IMR-90 (cell line): ENCODE measurements at regions not wholly inside any gene's neighbourhood (a gene's known extent, or its start where the extent isn't known, plus 50 kb on each side); places are given as distances from the start of the nearest gene placed in this dataset.

Experiments
- ATAC-seq: fragments of 200-7000 bp; cut with Tn5 transposase; 2 replicates; pipeline ENCODE4 v1.9.1; 2020; ENCODE audit warnings: low read depth, mild to moderate bottlenecking, moderate library complexity
- BruUV-seq: library from RNA; stranded (reverse); fragments of 400-500 nt; replicated peaks from 2 replicates; lab custom pipeline; 2021; lab: Mats Ljungman, UMichigan
- CTCF ChIA-PET: fragments of 300-600 bp; formaldehyde crosslinking; extraction: SDS; loops from one replicate; lab custom pipeline; 2021; ENCODE audit warnings: antibody characterized with exemption; lab: Yijun Ruan, JAX
- POLR2A ChIA-PET: fragments of 300-600 bp; sonication (Branson Sonifier 250); formaldehyde crosslinking; loops from one replicate; lab custom pipeline; 2022; ENCODE audit warnings: antibody characterized with exemption; ENCODE audit not compliant: unreplicated experiment; lab: Charles Lee
- DNase-seq: peaks from one replicate; pipeline ENCODE4 v3.0.0; 2013
- H2AFZ ChIP-seq: replicated peaks from 2 replicates; pipeline ENCODE3; 2013; ENCODE audit warnings: low read length, mild to moderate bottlenecking; ENCODE audit not compliant: poor library complexity
- H2AK5ac ChIP-seq: 2 replicates; pipeline ENCODE4 v1.6.1; 2013; ENCODE audit warnings: low read depth, low read length, inconsistent platforms
- H2AK9ac ChIP-seq: replicated peaks from 2 replicates; pipeline ENCODE3; 2013; ENCODE audit warnings: mild to moderate bottlenecking, low read depth, low read length, moderate library complexity; ENCODE audit not compliant: poor library complexity
- H2BK120ac ChIP-seq: 2 replicates; pipeline ENCODE4 v1.6.1; 2013; ENCODE audit warnings: low read depth, low read length, inconsistent platforms
- H2BK15ac ChIP-seq: 3 replicates; pipeline ENCODE4 v1.6.1; 2013; ENCODE audit warnings: low read depth, low read length, inconsistent platforms
- H2BK20ac ChIP-seq: 2 replicates; pipeline ENCODE4 v1.6.1; 2013; ENCODE audit warnings: low read depth, mild to moderate bottlenecking, inconsistent platforms, low read length, moderate library complexity
- H2BK5ac ChIP-seq: 2 replicates; pipeline ENCODE4 v1.6.1; 2013; ENCODE audit warnings: mild to moderate bottlenecking, low read depth, low read length, inconsistent platforms; ENCODE audit not compliant: poor library complexity, severe bottlenecking
- H3K14ac ChIP-seq: replicated peaks from 2 replicates; pipeline ENCODE4 v1.6.1; 2013; ENCODE audit warnings: low read depth, low read length, inconsistent platforms
- H3K18ac ChIP-seq: 2 replicates; pipeline ENCODE4 v1.6.1; 2013; ENCODE audit warnings: low read depth, low read length, control low read depth
- H3K23ac ChIP-seq: 2 replicates; pipeline ENCODE4 v1.6.1; 2013; ENCODE audit warnings: low read depth, low read length, inconsistent platforms
- H3K27ac ChIP-seq: 2 replicates; pipeline ENCODE4 v1.5.1; 2013; ENCODE audit warnings: mild to moderate bottlenecking, control low read depth, low read length; ENCODE audit not compliant: insufficient read depth
- H3K27me3 ChIP-seq: 2 replicates; pipeline ENCODE4 v1.6.1; 2013; ENCODE audit warnings: low read length; ENCODE audit not compliant: control insufficient read depth, insufficient read depth
- H3K36me3 ChIP-seq: 2 replicates; pipeline ENCODE4 v1.6.1; 2013; ENCODE audit warnings: low read length, mixed read lengths; ENCODE audit not compliant: control insufficient read depth, insufficient read depth
- H3K4ac ChIP-seq: 2 replicates; pipeline ENCODE4 v1.6.1; 2013; ENCODE audit warnings: low read depth, low read length, inconsistent platforms
- H3K4me1 ChIP-seq: 2 replicates; pipeline ENCODE4 v1.6.1; 2013; ENCODE audit warnings: low read length, mixed read lengths; ENCODE audit not compliant: control insufficient read depth, insufficient read depth
- H3K4me2 ChIP-seq: 2 replicates; pipeline ENCODE4 v1.6.1; 2013; ENCODE audit warnings: low read depth, mild to moderate bottlenecking, control low read depth, low read length, moderate library complexity
- H3K4me3 ChIP-seq: 2 replicates; pipeline ENCODE4 v1.5.1; 2013; ENCODE audit warnings: low read depth, mild to moderate bottlenecking, control low read depth, low read length, moderate library complexity; ENCODE audit not compliant: insufficient read depth
- H3K56ac ChIP-seq: 2 replicates; pipeline ENCODE4 v1.6.1; 2013; ENCODE audit warnings: low read length, inconsistent platforms; ENCODE audit not compliant: insufficient read depth; ENCODE audit errors: extremely low read depth
- H3K79me1 ChIP-seq, 2 experiments: 2 replicates each; pipeline ENCODE4 v1.6.1; 2013; ENCODE audit warnings: low read length in 2 of 2, inconsistent platforms in 1 of 2, low read depth in 1 of 2
- H3K9ac ChIP-seq: 2 replicates; pipeline ENCODE4 v1.6.1; 2013; ENCODE audit warnings: low read depth, low read length, control low read depth
- H3K9me1 ChIP-seq: 2 replicates; pipeline ENCODE4 v1.6.1; 2013; ENCODE audit warnings: low read length, inconsistent platforms; ENCODE audit not compliant: insufficient read depth
- H3K9me3 ChIP-seq: 2 replicates; pipeline ENCODE4 v1.6.1; 2013; ENCODE audit warnings: low read length; ENCODE audit not compliant: control insufficient read depth, insufficient read depth
- H4K20me1 ChIP-seq: 2 replicates; pipeline ENCODE4 v1.6.1; 2013; ENCODE audit warnings: low read length, inconsistent platforms; ENCODE audit not compliant: insufficient read depth
- H4K5ac ChIP-seq: 2 replicates; pipeline ENCODE4 v1.6.1; 2013; ENCODE audit warnings: mild to moderate bottlenecking, low read depth, low read length, control low read depth
- H4K8ac ChIP-seq, 2 experiments: 2 replicates each; pipeline ENCODE4 v1.6.1; 2013; ENCODE audit warnings: low read depth in 2 of 2, low read length in 2 of 2, control low read depth in 1 of 2, inconsistent platforms in 1 of 2
- H4K91ac ChIP-seq: 2 replicates; pipeline ENCODE4 v1.6.1; 2013; ENCODE audit warnings: low read depth, low read length, inconsistent platforms; ENCODE audit not compliant: insufficient read depth
- CEBPB ChIP-seq: IDR thresholded peaks from 2 replicates; pipeline ENCODE4 v1.6.1; 2012; ENCODE audit warnings: low read depth, low read length, improper control_type of control experiment
- FOS ChIP-seq: fragments of 150-350 bp; IDR thresholded peaks from 2 replicates; pipeline ENCODE4 v1.6.1; 2016; ENCODE audit warnings: low read depth, low read length
- POLR2A ChIP-seq: IDR thresholded peaks from 2 replicates; pipeline ENCODE4 v1.6.1; 2012; ENCODE audit warnings: mild to moderate bottlenecking, low read depth, low read length
- RAD21 ChIP-seq: IDR thresholded peaks from 2 replicates; pipeline ENCODE4 v1.6.1; 2012; ENCODE audit warnings: low read length, improper control_type of control experiment
- RFX5 ChIP-seq: IDR thresholded peaks from 2 replicates; pipeline ENCODE4 v1.8.0; 2012; ENCODE audit warnings: low read depth, mild to moderate bottlenecking, low read length, moderate library complexity
- SMC3 ChIP-seq: fragments of 150-350 bp; IDR thresholded peaks from 2 replicates; pipeline ENCODE4 v1.6.1; 2016; ENCODE audit warnings: low read depth, mild to moderate bottlenecking, antibody characterized with exemption, low read length, moderate library complexity
- dilution Hi-C: fragments of 300-500 bp; cut with HindIII; formaldehyde crosslinking; loops from one replicate; pipeline ENCODE4 v1.14.3; 2018; ENCODE audit warnings: low sequenced_read_pairs; ENCODE audit not compliant: unreplicated experiment
- in situ Hi-C: fragments of 300-500 bp; cut with MboI; formaldehyde crosslinking; loops from 3 replicates; pipeline ENCODE4 v1.14.3; 2019; ENCODE audit warnings: low sequenced_read_pairs, inconsistent platforms, mixed read lengths
- intact Hi-C: fragments of 100-400 bp; cut with micrococcal nuclease; formaldehyde crosslinking; loops from 2 replicates; pipeline ENCODE4 v1.10.0; 2022
- TF ChIP-seq, protein P1 (sequence below): conservative IDR thresholded peaks from 2 replicates; pipeline ENCODE4 v1.5.1; 2012; ENCODE audit warnings: mild to moderate bottlenecking, low read depth, low read length, improper control_type of control experiment

DNA sequence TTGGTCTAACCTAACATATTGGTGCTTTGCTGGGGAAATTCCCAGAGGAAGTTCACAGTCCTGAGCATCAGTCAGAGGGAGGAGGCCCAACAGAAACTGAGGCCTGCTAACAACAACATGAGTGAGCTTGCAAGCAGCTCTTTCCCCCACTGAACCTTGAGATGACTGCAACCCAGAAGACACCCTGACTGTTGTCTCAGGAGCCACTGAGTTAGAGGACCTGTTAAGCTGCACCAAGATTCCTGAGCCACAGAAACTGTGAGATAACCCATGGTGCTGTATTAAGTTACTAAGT lies 193.2 kb upstream of the UBL3 start:
- in situ Hi-C loops (no loop called here), intact Hi-C loops (loop anchor here (10.0 kb wide), 1 partner anchor 199 kb away; no protein-coding TSS in a partner anchor), dilution Hi-C loops (no loop called here)
- Histone ChIP-seq H3K36me3 (no peaks in the 10 kb centered on the region), H4K20me1 (no peaks in the 10 kb centered on the region), H3K4me1 (peaks cover 15% of the 10 kb centered on the region), H3K4me3 (no peak overlapping the region), H4K8ac (no peak overlapping the region), H2BK15ac (no peak overlapping the region), H2BK20ac (no peak overlapping the region), H2AK5ac (no peak overlapping the region), H2AK9ac (no peak overlapping the region), H3K56ac (no peak overlapping the region), H3K23ac (no peak overlapping the region), H3K79me1 (no peaks in the 10 kb centered on the region), H3K9me1 (peaks cover 13% of the 10 kb centered on the region), H3K27ac (no peak overlapping the region), H3K14ac (no peak overlapping the region), H3K9me3 (peaks cover 2% of the 10 kb centered on the region; the same call in 1 of the 2 replicates), H3K18ac (no peak overlapping the region), H2AFZ (no peak overlapping the region), H4K91ac (no peak overlapping the region), H3K4me2 (no peak overlapping the region), H2BK120ac (no peak overlapping the region), H3K4ac (no peak overlapping the region), H4K5ac (no peak overlapping the region), H2BK5ac (no peak overlapping the region), H3K9ac (no peak overlapping the region), H3K27me3 (no peaks in the 10 kb centered on the region)
- POLR2A ChIA-PET: no interaction called here
- no TSS peak for BruUV-seq
- TF ChIP-seq SMC3 (no peak), CEBPB (no peak), RAD21 (no peak), FOS (no peak), RFX5 (no peak), POLR2A (no peak)
- TF ChIP-seq, protein P1, sequence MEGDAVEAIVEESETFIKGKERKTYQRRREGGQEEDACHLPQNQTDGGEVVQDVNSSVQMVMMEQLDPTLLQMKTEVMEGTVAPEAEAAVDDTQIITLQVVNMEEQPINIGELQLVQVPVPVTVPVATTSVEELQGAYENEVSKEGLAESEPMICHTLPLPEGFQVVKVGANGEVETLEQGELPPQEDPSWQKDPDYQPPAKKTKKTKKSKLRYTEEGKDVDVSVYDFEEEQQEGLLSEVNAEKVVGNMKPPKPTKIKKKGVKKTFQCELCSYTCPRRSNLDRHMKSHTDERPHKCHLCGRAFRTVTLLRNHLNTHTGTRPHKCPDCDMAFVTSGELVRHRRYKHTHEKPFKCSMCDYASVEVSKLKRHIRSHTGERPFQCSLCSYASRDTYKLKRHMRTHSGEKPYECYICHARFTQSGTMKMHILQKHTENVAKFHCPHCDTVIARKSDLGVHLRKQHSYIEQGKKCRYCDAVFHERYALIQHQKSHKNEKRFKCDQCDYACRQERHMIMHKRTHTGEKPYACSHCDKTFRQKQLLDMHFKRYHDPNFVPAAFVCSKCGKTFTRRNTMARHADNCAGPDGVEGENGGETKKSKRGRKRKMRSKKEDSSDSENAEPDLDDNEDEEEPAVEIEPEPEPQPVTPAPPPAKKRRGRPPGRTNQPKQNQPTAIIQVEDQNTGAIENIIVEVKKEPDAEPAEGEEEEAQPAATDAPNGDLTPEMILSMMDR: no peak
- no peak for DNase-seq
- ATAC-seq: no peak
- CTCF ChIA-PET: no interaction called here
